ENCODE measurements at regions not wholly inside any gene's neighbourhood (a gene's known extent, or its start where the extent isn't known, plus 50 kb on each side); places are given as distances from the start of the nearest gene placed in this dataset.

DNA sequence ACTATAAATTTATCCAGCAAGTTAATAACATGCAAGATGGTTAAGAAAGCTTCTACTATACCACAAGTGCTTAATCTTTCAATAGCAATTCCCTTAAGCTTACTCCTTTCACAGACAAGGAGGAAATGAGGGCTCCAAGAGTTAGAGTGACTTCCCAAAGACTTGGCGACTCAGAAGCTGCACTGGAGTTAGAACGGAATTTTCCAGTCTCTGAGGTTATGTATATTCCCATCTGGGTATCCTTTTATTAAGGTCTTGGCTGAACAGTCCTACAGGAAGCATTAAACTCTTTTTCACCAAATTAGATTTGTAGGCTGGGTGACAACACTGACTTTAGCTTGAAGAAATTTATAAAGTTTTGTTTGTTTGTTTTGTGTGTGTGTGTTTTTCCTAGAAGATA is 256.9 kb upstream of the DPP10 start:
- H3K4me1 ChIP-seq (ENCODE audit: control insufficient read depth, insufficient read depth, low read length): no peaks in the 10 kb centered on the region
- no peak overlapping the region for H3K4me3 ChIP-seq (ENCODE audit: low read depth, low read length)
- H3K36me3 ChIP-seq (ENCODE audit: control insufficient read depth in 2 of 2, insufficient read depth in 1 of 2, low read length in 2 of 2): no peaks in the 10 kb centered on the region
- CTCF ChIA-PET: no interaction called here
- H3K9me3 ChIP-seq (ENCODE audit: control insufficient read depth, insufficient read depth, low read depth, low read length): no peaks in the 10 kb centered on the region
- no peak overlapping the region for H3K27ac ChIP-seq (ENCODE audit: extremely low read depth, low read depth, low read length)
- POLR2A ChIA-PET: no interaction called here
- no peak for TF ChIP-seq ZNF629 (tag by site-specific recombination; IDR thresholded peaks at IDR 0.05)

DNA sequence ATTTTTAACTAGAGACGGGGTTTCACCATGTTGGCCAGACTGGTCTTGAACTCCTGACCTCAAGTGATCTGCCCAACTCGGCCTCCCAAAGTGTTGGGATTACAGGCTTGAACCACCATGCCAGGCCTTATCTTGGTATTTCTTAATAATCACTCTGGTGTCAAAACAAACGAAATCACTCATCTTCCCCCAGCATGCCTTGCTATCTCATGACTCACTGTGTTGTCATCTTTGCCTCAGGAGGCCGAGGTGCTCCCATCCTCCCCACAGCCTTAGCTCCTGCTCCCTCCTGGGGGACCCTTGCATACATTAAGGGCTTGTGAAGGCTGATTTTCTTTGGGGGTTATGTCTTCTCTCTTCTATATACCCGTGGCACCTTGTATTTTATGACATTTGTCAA is 250.1 kb upstream of the DPP10 start:
- TF ChIP-seq, protein P1, sequence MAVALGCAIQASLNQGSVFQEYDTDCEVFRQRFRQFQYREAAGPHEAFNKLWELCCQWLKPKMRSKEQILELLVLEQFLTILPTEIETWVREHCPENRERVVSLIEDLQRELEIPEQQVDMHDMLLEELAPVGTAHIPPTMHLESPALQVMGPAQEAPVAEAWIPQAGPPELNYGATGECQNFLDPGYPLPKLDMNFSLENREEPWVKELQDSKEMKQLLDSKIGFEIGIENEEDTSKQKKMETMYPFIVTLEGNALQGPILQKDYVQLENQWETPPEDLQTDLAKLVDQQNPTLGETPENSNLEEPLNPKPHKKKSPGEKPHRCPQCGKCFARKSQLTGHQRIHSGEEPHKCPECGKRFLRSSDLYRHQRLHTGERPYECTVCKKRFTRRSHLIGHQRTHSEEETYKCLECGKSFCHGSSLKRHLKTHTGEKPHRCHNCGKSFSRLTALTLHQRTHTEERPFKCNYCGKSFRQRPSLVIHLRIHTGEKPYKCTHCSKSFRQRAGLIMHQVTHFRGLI (tag by site-specific recombination; IDR thresholded peaks at IDR 0.05): no peak
- ChIA-PET POLR2A (no interaction called here), CTCF (no interaction called here)

DNA sequence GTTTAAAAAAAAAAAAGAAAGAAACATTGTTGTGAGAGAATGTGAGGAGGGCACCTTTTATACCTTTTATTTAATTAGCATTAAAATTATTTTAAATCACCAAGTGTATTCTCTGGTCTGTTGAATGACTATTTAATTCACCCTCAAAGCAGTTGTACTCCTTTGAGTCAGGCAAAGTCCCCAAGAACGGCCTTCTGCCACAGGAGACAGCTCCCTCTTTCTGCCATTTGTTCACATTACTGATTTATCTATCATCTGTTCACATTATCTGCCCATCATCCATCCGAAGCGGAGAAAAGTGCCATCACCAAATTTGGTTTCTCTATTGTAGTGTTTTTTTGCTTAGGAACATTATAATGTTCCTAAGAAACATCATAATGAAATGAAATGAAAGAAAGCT is 240.7 kb upstream of the DPP10 start:
- Histone ChIP-seq H3K4me1 (ENCODE audit: control insufficient read depth, insufficient read depth, low read length) (no peaks in the 10 kb centered on the region), H3K4me3 (ENCODE audit: low read depth, low read length) (no peak overlapping the region), H3K9me3 (ENCODE audit: control insufficient read depth, insufficient read depth, low read depth, low read length) (no peaks in the 10 kb centered on the region), H3K36me3 (ENCODE audit: control insufficient read depth in 2 of 2, insufficient read depth in 1 of 2, low read length in 2 of 2) (no peaks in the 10 kb centered on the region), H3K27ac (ENCODE audit: extremely low read depth, low read depth, low read length) (no peak overlapping the region)
- POLR2A ChIA-PET: no interaction called here
- TF ChIP-seq, protein P2, sequence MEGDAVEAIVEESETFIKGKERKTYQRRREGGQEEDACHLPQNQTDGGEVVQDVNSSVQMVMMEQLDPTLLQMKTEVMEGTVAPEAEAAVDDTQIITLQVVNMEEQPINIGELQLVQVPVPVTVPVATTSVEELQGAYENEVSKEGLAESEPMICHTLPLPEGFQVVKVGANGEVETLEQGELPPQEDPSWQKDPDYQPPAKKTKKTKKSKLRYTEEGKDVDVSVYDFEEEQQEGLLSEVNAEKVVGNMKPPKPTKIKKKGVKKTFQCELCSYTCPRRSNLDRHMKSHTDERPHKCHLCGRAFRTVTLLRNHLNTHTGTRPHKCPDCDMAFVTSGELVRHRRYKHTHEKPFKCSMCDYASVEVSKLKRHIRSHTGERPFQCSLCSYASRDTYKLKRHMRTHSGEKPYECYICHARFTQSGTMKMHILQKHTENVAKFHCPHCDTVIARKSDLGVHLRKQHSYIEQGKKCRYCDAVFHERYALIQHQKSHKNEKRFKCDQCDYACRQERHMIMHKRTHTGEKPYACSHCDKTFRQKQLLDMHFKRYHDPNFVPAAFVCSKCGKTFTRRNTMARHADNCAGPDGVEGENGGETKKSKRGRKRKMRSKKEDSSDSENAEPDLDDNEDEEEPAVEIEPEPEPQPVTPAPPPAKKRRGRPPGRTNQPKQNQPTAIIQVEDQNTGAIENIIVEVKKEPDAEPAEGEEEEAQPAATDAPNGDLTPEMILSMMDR (tag by site-specific recombination; IDR thresholded peaks at IDR 0.05): no peak
- TF ChIP-seq ZBTB8A (tag by site-specific recombination; IDR thresholded peaks at IDR 0.05) (no peak), ZNF701 (tag by site-specific recombination; IDR thresholded peaks at IDR 0.05) (no peak), ZNF324 (tag by site-specific recombination; IDR thresholded peaks at IDR 0.05) (no peak), IKZF3 (tag by site-specific recombination; IDR thresholded peaks at IDR 0.05) (no peak)
- CTCF ChIA-PET: interaction anchor here (0.7 kb wide), 1 partner anchor 488 kb away, joined by 3 read pairs; no protein-coding TSS in a partner anchor

More for the DNA sequence above, 250.1 kb upstream of the DPP10 start:
- no peak overlapping the region for H3K27ac ChIP-seq (ENCODE audit: extremely low read depth, low read depth, low read length)
- no peaks in the 10 kb centered on the region for H3K9me3 ChIP-seq (ENCODE audit: control insufficient read depth, insufficient read depth, low read depth, low read length)
- H3K4me1 ChIP-seq (ENCODE audit: control insufficient read depth, insufficient read depth, low read length): no peaks in the 10 kb centered on the region
- H3K4me3 ChIP-seq (ENCODE audit: low read depth, low read length): no peak overlapping the region
- H3K36me3 ChIP-seq (ENCODE audit: control insufficient read depth in 2 of 2, insufficient read depth in 1 of 2, low read length in 2 of 2): no peaks in the 10 kb centered on the region

DNA sequence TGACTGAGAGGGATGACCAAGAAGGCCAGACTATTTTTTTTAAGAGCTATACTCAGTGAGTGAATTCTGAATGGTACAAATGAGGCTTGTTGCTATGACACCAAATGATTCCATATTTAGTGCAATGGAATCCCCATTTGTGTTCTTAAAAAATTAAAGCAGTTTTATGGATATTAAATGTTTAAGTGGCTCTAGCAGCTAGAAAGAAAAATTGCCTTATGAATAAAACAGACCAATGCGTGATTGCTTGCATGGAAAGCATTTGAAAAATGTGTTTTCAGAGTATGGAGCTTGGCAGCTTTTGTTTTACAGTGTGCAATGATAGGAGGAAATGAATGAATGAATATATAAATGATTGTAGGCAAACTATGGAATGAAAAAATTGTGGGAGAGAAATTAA is 238.8 kb upstream of the DPP10 start:
- Histone ChIP-seq H3K27ac (ENCODE audit: extremely low read depth, low read depth, low read length) (no peak overlapping the region), H3K9me3 (ENCODE audit: control insufficient read depth, insufficient read depth, low read depth, low read length) (no peaks in the 10 kb centered on the region), H3K4me3 (ENCODE audit: low read depth, low read length) (no peak overlapping the region), H3K4me1 (ENCODE audit: control insufficient read depth, insufficient read depth, low read length) (no peaks in the 10 kb centered on the region), H3K36me3 (ENCODE audit: control insufficient read depth in 2 of 2, insufficient read depth in 1 of 2, low read length in 2 of 2) (no peaks in the 10 kb centered on the region)
- TF ChIP-seq ZNF426 (tag by site-specific recombination; IDR thresholded peaks at IDR 0.05) (no peak), KLF9 (tag by site-specific recombination; IDR thresholded peaks at IDR 0.05; ENCODE audit: low read depth) (no peak), ZNF404 (tag by site-specific recombination; IDR thresholded peaks at IDR 0.05) (no peak), KLF16 (tag by site-specific recombination; IDR thresholded peaks at IDR 0.05) (no peak), ZNF394 (tag by site-specific recombination; IDR thresholded peaks at IDR 0.05; ENCODE audit: borderline replicate concordance) (no peak), ZNF169 (tag by site-specific recombination; IDR thresholded peaks at IDR 0.05) (no peak), ZNF544 (tag by site-specific recombination; IDR thresholded peaks at IDR 0.05) (no peak)
- TF ChIP-seq, protein P3, sequence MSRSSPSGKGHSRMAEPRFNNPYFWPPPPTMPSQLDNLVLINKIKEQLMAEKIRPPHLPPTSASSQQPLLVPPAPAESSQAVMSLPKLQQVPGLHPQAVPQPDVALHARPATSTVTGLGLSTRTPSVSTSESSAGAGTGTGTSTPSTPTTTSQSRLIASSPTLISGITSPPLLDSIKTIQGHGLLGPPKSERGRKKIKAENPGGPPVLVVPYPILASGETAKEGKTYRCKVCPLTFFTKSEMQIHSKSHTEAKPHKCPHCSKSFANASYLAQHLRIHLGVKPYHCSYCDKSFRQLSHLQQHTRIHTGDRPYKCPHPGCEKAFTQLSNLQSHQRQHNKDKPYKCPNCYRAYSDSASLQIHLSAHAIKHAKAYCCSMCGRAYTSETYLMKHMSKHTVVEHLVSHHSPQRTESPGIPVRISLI (tag by site-specific recombination; IDR thresholded peaks at IDR 0.05): no peak
- TF ChIP-seq, protein P4, sequence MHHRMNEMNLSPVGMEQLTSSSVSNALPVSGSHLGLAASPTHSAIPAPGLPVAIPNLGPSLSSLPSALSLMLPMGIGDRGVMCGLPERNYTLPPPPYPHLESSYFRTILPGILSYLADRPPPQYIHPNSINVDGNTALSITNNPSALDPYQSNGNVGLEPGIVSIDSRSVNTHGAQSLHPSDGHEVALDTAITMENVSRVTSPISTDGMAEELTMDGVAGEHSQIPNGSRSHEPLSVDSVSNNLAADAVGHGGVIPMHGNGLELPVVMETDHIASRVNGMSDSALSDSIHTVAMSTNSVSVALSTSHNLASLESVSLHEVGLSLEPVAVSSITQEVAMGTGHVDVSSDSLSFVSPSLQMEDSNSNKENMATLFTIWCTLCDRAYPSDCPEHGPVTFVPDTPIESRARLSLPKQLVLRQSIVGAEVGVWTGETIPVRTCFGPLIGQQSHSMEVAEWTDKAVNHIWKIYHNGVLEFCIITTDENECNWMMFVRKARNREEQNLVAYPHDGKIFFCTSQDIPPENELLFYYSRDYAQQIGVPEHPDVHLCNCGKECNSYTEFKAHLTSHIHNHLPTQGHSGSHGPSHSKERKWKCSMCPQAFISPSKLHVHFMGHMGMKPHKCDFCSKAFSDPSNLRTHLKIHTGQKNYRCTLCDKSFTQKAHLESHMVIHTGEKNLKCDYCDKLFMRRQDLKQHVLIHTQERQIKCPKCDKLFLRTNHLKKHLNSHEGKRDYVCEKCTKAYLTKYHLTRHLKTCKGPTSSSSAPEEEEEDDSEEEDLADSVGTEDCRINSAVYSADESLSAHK (tag by site-specific recombination; IDR thresholded peaks at IDR 0.05): no peak
- TF ChIP-seq, protein P5, sequence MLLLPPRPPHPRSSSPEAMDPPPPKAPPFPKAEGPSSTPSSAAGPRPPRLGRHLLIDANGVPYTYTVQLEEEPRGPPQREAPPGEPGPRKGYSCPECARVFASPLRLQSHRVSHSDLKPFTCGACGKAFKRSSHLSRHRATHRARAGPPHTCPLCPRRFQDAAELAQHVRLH (tag by site-specific recombination; IDR thresholded peaks at IDR 0.05): no peak
- ChIA-PET CTCF (no interaction called here), POLR2A (no interaction called here)

Data from HEK293 (cell line).